ENCODE measurements at regions not wholly inside any gene's neighbourhood (a gene's known extent, or its start where the extent isn't known, plus 50 kb on each side); places are given as distances from the start of the nearest gene placed in this dataset.

DNA sequence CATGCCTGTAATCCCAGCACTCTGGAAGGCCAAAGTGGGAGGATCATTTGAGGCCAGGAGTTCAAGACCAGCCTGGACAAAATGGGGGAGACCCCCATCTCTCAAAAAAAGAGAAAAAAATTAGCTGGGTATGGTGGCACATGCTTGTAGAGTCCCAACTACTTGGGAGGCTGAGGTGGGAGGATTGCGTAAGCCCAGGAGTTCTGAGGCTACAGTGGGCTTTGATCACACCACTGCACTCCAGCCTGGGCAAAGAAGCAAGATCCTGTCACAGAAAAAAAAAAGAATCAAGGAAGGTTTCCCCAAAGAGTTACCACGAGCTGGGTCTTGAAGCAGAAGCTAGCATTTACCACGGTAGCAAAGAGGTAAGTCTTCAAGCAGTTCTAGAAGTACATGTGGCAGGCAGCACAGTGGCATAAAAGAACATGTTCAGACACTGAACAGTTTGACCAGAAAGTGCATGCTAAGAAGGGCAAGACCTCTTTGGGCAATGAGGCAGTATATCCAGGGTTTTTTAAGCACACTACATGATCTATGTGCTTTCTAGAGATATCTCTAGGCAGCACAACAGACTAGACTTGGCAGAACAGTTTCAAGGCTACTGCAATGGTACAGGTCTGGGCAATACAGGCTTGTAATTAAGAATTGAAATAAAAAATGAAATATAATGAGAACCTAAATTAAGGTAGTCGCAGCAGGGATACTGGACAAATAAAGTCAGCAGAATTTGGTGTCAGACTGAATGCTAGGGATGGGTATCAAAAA lies 418.5 kb downstream of the SHQ1 start:
- intact Hi-C loops (cut with DNase I): no loop called here
- Histone ChIP-seq H3K27me3 (no peaks in the 10 kb centered on the region), H3K27ac (replicated peaks in 1 of 4) (no peak overlapping the region), H3K9me3 (no peaks in the 10 kb centered on the region), H3K4me1 (peaks cover 19 to 68% (median 52%) of the 10 kb centered on the region in 4 donors), H3K4me3 (no peak overlapping the region), H3K36me3 (no peaks in the 10 kb centered on the region)
- DNase-seq (ENCODE audit: extremely low spot score): no peak
- WGBS: 68% methylated on average over 4 of the region's 4 CpGs
- no peak for TF ChIP-seq EP300 (IDR thresholded peaks at IDR 0.05)
- no peak for TF ChIP-seq POLR2A (IDR thresholded peaks at IDR 0.05; ENCODE audit: low read depth)
- no peak for TF ChIP-seq POLR2AphosphoS5 (IDR thresholded peaks at IDR 0.05)
- TF ChIP-seq, protein P1, sequence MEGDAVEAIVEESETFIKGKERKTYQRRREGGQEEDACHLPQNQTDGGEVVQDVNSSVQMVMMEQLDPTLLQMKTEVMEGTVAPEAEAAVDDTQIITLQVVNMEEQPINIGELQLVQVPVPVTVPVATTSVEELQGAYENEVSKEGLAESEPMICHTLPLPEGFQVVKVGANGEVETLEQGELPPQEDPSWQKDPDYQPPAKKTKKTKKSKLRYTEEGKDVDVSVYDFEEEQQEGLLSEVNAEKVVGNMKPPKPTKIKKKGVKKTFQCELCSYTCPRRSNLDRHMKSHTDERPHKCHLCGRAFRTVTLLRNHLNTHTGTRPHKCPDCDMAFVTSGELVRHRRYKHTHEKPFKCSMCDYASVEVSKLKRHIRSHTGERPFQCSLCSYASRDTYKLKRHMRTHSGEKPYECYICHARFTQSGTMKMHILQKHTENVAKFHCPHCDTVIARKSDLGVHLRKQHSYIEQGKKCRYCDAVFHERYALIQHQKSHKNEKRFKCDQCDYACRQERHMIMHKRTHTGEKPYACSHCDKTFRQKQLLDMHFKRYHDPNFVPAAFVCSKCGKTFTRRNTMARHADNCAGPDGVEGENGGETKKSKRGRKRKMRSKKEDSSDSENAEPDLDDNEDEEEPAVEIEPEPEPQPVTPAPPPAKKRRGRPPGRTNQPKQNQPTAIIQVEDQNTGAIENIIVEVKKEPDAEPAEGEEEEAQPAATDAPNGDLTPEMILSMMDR (IDR thresholded peaks at IDR 0.05): no peak

DNA sequence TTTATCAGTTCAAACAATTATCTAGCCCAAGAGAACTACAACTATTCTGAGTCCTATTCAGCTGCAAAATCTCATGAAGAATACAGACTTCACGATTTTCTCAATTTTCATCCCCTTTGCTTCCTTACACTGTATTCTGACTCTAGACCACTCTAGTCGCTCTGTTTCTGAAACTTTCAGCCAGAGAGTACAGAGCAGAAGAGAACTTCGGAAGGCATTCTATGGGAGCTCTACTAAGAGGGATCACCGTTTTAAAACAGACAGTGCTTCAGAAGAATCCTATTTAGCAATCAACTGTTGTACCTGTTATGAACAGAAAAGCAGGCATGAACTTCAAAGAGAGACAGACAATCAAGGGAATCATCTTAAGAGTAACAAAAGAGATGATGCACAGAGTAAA lies 419.4 kb downstream of the SHQ1 start:
- 66% methylated on average over 4 of the region's 4 CpGs for WGBS
- no peaks in the 10 kb centered on the region for H3K36me3 ChIP-seq
- H3K27me3 ChIP-seq: no peaks in the 10 kb centered on the region
- H3K4me1 ChIP-seq: peaks cover 19 to 69% (median 52%) of the 10 kb centered on the region in 4 donors
- intact Hi-C loops (cut with DNase I): no loop called here
- H3K9me3 ChIP-seq: no peaks in the 10 kb centered on the region
- H3K4me3 ChIP-seq: no peak overlapping the region
- H3K27ac ChIP-seq (replicated peaks in 1 of 4): no peak overlapping the region
- DNase-seq (ENCODE audit: extremely low spot score): no peak
- no peak for TF ChIP-seq POLR2AphosphoS5 (IDR thresholded peaks at IDR 0.05)
- no peak for TF ChIP-seq EP300 (IDR thresholded peaks at IDR 0.05)
- TF ChIP-seq, protein P1 (IDR thresholded peaks at IDR 0.05): no peak
- TF ChIP-seq POLR2A (IDR thresholded peaks at IDR 0.05; ENCODE audit: low read depth): no peak

DNA sequence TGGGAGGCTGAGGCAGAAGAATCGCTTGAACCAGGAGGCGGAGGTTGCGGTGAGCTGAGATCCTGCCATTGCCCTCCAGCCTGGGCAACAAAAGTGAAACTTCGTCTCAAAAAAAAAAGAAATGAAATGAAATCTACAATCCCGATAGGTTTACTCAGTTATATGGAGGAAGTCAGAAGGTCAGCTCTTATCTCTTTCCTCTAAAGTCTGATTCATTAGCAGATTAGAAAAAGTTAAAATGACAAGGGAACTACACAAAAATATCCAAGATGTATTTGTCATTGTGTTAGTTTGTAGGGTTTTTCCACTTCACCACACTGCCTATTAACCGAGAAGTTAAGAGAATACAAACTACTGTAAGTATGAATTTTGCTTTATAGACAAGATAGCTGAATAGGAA lies 420.6 kb downstream of the SHQ1 start:
- peaks cover 19 to 62% (median 46%) of the 10 kb centered on the region in 4 donors for H3K4me1 ChIP-seq
- H3K27ac ChIP-seq (replicated peaks in 1 of 4): no peak overlapping the region
- H3K9me3 ChIP-seq: no peaks in the 10 kb centered on the region
- intact Hi-C loops (cut with DNase I): no loop called here
- WGBS: 77% methylated on average over 6 of the region's 6 CpGs
- no peaks in the 10 kb centered on the region for H3K36me3 ChIP-seq
- H3K27me3 ChIP-seq: no peaks in the 10 kb centered on the region
- H3K4me3 ChIP-seq: no peak overlapping the region
- no peak for DNase-seq (ENCODE audit: extremely low spot score)
- TF ChIP-seq POLR2A (IDR thresholded peaks at IDR 0.05; ENCODE audit: low read depth) (no peak), POLR2AphosphoS5 (IDR thresholded peaks at IDR 0.05) (no peak), EP300 (IDR thresholded peaks at IDR 0.05) (no peak)
- TF ChIP-seq, protein P1 (IDR thresholded peaks at IDR 0.05): no peak

DNA sequence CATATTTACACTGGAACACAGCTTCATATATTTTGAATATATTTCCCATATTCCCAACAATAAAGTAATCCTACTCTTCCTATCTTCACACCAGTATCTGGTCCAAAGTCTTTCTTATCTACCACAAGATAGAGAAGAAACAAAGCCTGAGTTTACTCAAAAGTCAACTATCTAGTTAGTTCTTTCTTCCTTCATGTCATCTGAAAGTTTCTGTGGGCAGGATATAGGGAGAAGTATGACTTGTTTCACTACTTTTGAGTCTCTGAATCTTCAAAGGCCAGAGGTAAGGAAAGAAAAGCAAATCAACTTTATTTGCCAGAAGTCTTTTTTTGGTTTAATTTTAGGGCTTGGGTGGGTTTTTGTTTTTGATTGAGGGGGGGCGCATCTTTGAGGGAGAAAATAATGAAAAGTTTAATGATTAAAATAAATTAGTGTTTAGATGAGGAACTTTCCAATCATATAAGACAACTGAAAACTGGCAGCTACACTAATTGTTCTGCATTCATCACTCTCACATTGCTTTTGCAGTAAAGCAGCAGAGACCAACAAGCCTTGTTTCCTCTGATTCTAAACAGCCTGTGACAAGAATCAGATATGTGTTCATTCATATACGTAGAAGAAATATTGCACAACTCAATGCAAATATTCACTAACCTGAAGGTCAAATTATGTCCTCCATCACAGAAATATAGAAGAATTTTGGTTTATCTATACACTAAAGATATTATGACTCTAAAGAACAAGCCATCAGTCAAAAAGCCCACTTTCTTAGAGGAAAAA lies 421.4 kb downstream of the SHQ1 start:
- H3K27ac ChIP-seq (replicated peaks in 1 of 4): no peak overlapping the region
- H3K9me3 ChIP-seq: peaks cover 0 to 3% (median 1%) of the 10 kb centered on the region in 4 donors
- intact Hi-C loops (cut with DNase I): no loop called here
- no peak for DNase-seq (ENCODE audit: extremely low spot score)
- peaks cover 19 to 56% (median 44%) of the 10 kb centered on the region in 4 donors for H3K4me1 ChIP-seq
- no peaks in the 10 kb centered on the region for H3K36me3 ChIP-seq
- TF ChIP-seq, protein P1 (IDR thresholded peaks at IDR 0.05): no peak
- TF ChIP-seq EP300 (IDR thresholded peaks at IDR 0.05): no peak
- TF ChIP-seq POLR2AphosphoS5 (IDR thresholded peaks at IDR 0.05): no peak
- no peak for TF ChIP-seq POLR2A (IDR thresholded peaks at IDR 0.05; ENCODE audit: low read depth)
- no peaks in the 10 kb centered on the region for H3K27me3 ChIP-seq
- WGBS: 72% methylated on average over 2 of the region's 2 CpGs
- no peak overlapping the region for H3K4me3 ChIP-seq

All from esophagus muscularis mucosa (tissue), 4 donors.